ENCODE measurements at regions not wholly inside any gene's neighbourhood (a gene's known extent, or its start where the extent isn't known, plus 50 kb on each side); places are given as distances from the start of the nearest gene placed in this dataset.
A peak's percentile ranks its signal among the peaks of the same experiment; 100 is the strongest.
"Not testable (repeated sequence)": the region's sequence is repeated elsewhere in the genome, so short reads cannot be mapped to it uniquely, and the experiment has no call there.

DNA sequence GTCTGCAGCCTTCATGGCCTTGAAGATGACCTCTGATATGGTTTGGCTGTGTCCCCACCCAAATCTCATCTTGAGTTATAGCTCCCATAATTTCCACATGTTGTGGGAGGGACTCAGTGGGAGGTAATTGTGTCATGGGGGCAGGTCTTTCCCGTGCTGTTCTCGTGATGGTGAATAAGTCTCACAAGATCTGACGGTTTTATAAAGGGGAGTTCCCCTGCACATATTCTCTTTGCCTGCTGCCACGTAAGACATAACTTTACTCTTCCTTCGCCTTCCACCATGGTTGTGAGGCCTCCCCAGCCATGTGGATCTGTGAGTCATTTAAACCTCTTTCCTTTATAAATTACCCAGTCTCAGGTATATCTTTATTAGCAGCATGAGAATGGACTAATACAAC lies 102.6 kb downstream of the C17orf67 start:
- not testable (repeated sequence) for DNase-seq; H3K9me3 ChIP-seq (ENCODE audit: control insufficient read depth in 2 of 2, low read length in 2 of 2); ATAC-seq (ENCODE audit: low read depth in 2 of 2); H3K4me3 ChIP-seq (ENCODE audit: low read depth, low read length); H3K4me1 Mint-ChIP-seq; H3K4me3 Mint-ChIP-seq; H3K36me3 ChIP-seq (ENCODE audit: control insufficient read depth, insufficient read depth, low read length); H3K4me1 ChIP-seq (ENCODE audit: control insufficient read depth, insufficient read depth, low read length, poor library complexity, severe bottlenecking); H3K27me3 ChIP-seq (ENCODE audit: control insufficient read depth, insufficient read depth, low read length); H3K36me3 Mint-ChIP-seq; H3K27ac ChIP-seq (ENCODE audit: insufficient read depth, low read length, poor library complexity, severe bottlenecking); H3K27me3 Mint-ChIP-seq; H3K9me3 Mint-ChIP-seq
- H3K27ac Mint-ChIP-seq, result peak overlapping the region in 1 of 3 donors; percentile 34

- Histone ChIP-seq H3K9me3 (ENCODE audit: control insufficient read depth in 2 of 2, low read length in 2 of 2) (no peaks in the 10 kb centered on the region), H3K27ac (ENCODE audit: insufficient read depth, low read length, poor library complexity, severe bottlenecking) (no peak overlapping the region), H3K4me1 (ENCODE audit: control insufficient read depth, insufficient read depth, low read length, poor library complexity, severe bottlenecking) (no peaks in the 10 kb centered on the region), H3K4me3 (ENCODE audit: low read depth, low read length) (no peak overlapping the region), H3K27me3 (ENCODE audit: control insufficient read depth, insufficient read depth, low read length) (no peaks in the 10 kb centered on the region), H3K36me3 (ENCODE audit: control insufficient read depth, insufficient read depth, low read length) (no peaks in the 10 kb centered on the region)
- Mint-ChIP-seq H3K36me3 (no peaks in the 10 kb centered on the region), H3K27me3 (no peaks in the 10 kb centered on the region), H3K4me3 (no peak overlapping the region), H3K27ac (no peak overlapping the region), H3K4me1 (peaks cover 0 to 10% (median 1%) of the 10 kb centered on the region in 4 donors), H3K9me3 (peaks cover 0 to 2% (median 0%) of the 10 kb centered on the region in 7 donors)
- DNase-seq, result no peak
- ATAC-seq (ENCODE audit: low read depth in 2 of 2), result no peak
Observed at GRCh38 chr17:56733833-56734232, 99.9 kb downstream of the C17orf67 start.

- Mint-ChIP-seq H3K27me3 (no peaks in the 10 kb centered on the region), H3K27ac (peak overlapping the region in 1 of 3 donors; percentile 9), H3K36me3 (no peaks in the 10 kb centered on the region), H3K4me1 (peaks cover 0 to 10% (median 1%) of the 10 kb centered on the region in 4 donors), H3K9me3 (peaks cover 0 to 2% (median 0%) of the 10 kb centered on the region in 7 donors), H3K4me3 (no peak overlapping the region)
- Histone ChIP-seq H3K27me3 (ENCODE audit: control insufficient read depth, insufficient read depth, low read length) (no peaks in the 10 kb centered on the region), H3K4me3 (ENCODE audit: low read depth, low read length) (no peak overlapping the region), H3K27ac (ENCODE audit: insufficient read depth, low read length, poor library complexity, severe bottlenecking) (no peak overlapping the region), H3K9me3 (ENCODE audit: control insufficient read depth in 2 of 2, low read length in 2 of 2) (no peaks in the 10 kb centered on the region), H3K4me1 (ENCODE audit: control insufficient read depth, insufficient read depth, low read length, poor library complexity, severe bottlenecking) (no peaks in the 10 kb centered on the region), H3K36me3 (ENCODE audit: control insufficient read depth, insufficient read depth, low read length) (no peaks in the 10 kb centered on the region)
- ATAC-seq (ENCODE audit: low read depth in 2 of 2) (no peak), DNase-seq (no peak)
Observed at GRCh38 chr17:56735842-56736241, 97.9 kb downstream of the C17orf67 start.

- no peaks in the 10 kb centered on the region for H3K9me3 ChIP-seq (ENCODE audit: control insufficient read depth in 2 of 2, low read length in 2 of 2)
- no peaks in the 10 kb centered on the region for H3K36me3 Mint-ChIP-seq
- no peak overlapping the region for H3K4me3 ChIP-seq (ENCODE audit: low read depth, low read length)
- H3K36me3 ChIP-seq (ENCODE audit: control insufficient read depth, insufficient read depth, low read length), result no peaks in the 10 kb centered on the region
- no peaks in the 10 kb centered on the region for H3K9me3 Mint-ChIP-seq
- H3K4me1 ChIP-seq (ENCODE audit: control insufficient read depth, insufficient read depth, low read length, poor library complexity, severe bottlenecking), result no peaks in the 10 kb centered on the region
- no peak overlapping the region for H3K4me3 Mint-ChIP-seq
- no peaks in the 10 kb centered on the region for H3K27me3 ChIP-seq (ENCODE audit: control insufficient read depth, insufficient read depth, low read length)
- DNase-seq (no peak), ATAC-seq (ENCODE audit: low read depth in 2 of 2) (peak in 1 of 2 donors; percentile 14)
- H3K27me3 Mint-ChIP-seq, result peaks cover 4% of the 10 kb centered on the region
- H3K27ac Mint-ChIP-seq, result no peak overlapping the region
- H3K4me1 Mint-ChIP-seq, result peaks cover 0 to 7% (median 1%) of the 10 kb centered on the region in 4 donors
- H3K27ac ChIP-seq (ENCODE audit: insufficient read depth, low read length, poor library complexity, severe bottlenecking), result no peak overlapping the region
Observed at GRCh38 chr17:56737421-56738161, 96.1 kb downstream of the C17orf67 start.

- Histone ChIP-seq H3K4me3 (ENCODE audit: low read depth, low read length) (no peak overlapping the region), H3K27ac (ENCODE audit: insufficient read depth, low read length, poor library complexity, severe bottlenecking) (no peak overlapping the region), H3K9me3 (ENCODE audit: control insufficient read depth in 2 of 2, low read length in 2 of 2) (no peaks in the 10 kb centered on the region), H3K4me1 (ENCODE audit: control insufficient read depth, insufficient read depth, low read length, poor library complexity, severe bottlenecking) (no peaks in the 10 kb centered on the region), H3K27me3 (ENCODE audit: control insufficient read depth, insufficient read depth, low read length) (no peaks in the 10 kb centered on the region), H3K36me3 (ENCODE audit: control insufficient read depth, insufficient read depth, low read length) (no peaks in the 10 kb centered on the region)
- Mint-ChIP-seq H3K4me3 (no peak overlapping the region), H3K4me1 (peaks cover 0 to 7% (median 1%) of the 10 kb centered on the region in 4 donors), H3K27me3 (peaks cover 4% of the 10 kb centered on the region), H3K9me3 (no peaks in the 10 kb centered on the region), H3K27ac (no peak overlapping the region), H3K36me3 (no peaks in the 10 kb centered on the region)
- DNase-seq, result no peak
- ATAC-seq (ENCODE audit: low read depth in 2 of 2), result no peak
Observed at GRCh38 chr17:56739376-56739775, 94.3 kb downstream of the C17orf67 start.

DNA sequence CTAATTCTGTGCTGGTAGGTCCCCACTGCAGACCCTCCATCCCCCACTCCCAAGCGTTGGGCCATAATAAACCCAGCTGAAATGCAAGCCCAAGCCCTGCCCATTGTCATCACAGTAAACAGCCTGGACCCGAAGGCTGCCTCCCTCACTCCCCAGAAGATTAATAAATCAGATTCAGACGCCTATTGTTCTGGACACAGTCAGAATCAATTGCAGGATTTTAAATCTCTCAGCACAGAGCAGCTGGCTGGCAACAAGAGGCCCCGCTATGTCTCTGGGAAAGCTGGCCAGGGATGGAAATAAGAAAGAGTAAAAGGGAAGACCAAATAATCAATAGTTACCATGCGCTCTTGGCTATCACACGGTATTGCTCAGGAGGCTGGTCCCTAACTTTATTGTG lies 93.9 kb downstream of the C17orf67 start:
- ATAC-seq (ENCODE audit: low read depth in 2 of 2) (no peak), DNase-seq (no peak)
- Histone ChIP-seq H3K4me1 (ENCODE audit: control insufficient read depth, insufficient read depth, low read length, poor library complexity, severe bottlenecking) (no peaks in the 10 kb centered on the region), H3K36me3 (ENCODE audit: control insufficient read depth, insufficient read depth, low read length) (no peaks in the 10 kb centered on the region), H3K27me3 (ENCODE audit: control insufficient read depth, insufficient read depth, low read length) (no peaks in the 10 kb centered on the region), H3K27ac (ENCODE audit: insufficient read depth, low read length, poor library complexity, severe bottlenecking) (no peak overlapping the region), H3K4me3 (ENCODE audit: low read depth, low read length) (no peak overlapping the region), H3K9me3 (ENCODE audit: control insufficient read depth in 2 of 2, low read length in 2 of 2) (no peaks in the 10 kb centered on the region)
- Mint-ChIP-seq H3K4me1 (peaks cover 0 to 7% (median 1%) of the 10 kb centered on the region in 4 donors), H3K27me3 (peaks cover 4% of the 10 kb centered on the region), H3K27ac (no peak overlapping the region), H3K9me3 (no peaks in the 10 kb centered on the region), H3K36me3 (no peaks in the 10 kb centered on the region), H3K4me3 (no peak overlapping the region)

DNA sequence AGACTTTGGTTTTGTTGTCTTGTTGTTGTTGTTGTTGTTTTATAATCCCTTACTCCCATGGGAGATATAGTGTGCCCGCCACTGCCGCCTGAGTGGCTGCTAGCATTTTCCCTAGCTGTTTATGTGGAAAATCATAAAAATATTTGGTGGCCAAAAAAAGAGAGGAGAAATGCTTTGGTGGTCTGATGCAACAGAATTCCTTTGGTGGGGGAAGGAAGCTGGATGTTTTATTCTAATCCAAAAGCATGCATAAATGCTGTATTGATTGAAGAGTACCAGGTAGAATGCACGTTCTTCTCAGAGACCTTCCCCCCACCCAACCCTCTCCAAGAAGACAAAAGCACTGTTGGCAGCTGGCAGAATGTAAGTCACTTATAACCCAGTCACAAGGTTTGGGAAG lies 93.2 kb downstream of the C17orf67 start:
- Mint-ChIP-seq H3K4me1 (peaks cover 0 to 5% (median 1%) of the 10 kb centered on the region in 4 donors), H3K27ac (peak overlapping the region in 1 of 3 donors; percentile 54), H3K9me3 (no peaks in the 10 kb centered on the region), H3K4me3 (no peak overlapping the region), H3K27me3 (peaks cover 4% of the 10 kb centered on the region), H3K36me3 (no peaks in the 10 kb centered on the region)
- no peaks in the 10 kb centered on the region for H3K27me3 ChIP-seq (ENCODE audit: control insufficient read depth, insufficient read depth, low read length)
- no peak for DNase-seq
- H3K9me3 ChIP-seq (ENCODE audit: control insufficient read depth in 2 of 2, low read length in 2 of 2), result no peaks in the 10 kb centered on the region
- H3K36me3 ChIP-seq (ENCODE audit: control insufficient read depth, insufficient read depth, low read length), result no peaks in the 10 kb centered on the region
- H3K4me3 ChIP-seq (ENCODE audit: low read depth, low read length), result no peak overlapping the region
- no peak overlapping the region for H3K27ac ChIP-seq (ENCODE audit: insufficient read depth, low read length, poor library complexity, severe bottlenecking)
- ATAC-seq (ENCODE audit: low read depth in 2 of 2), result no peak
- no peaks in the 10 kb centered on the region for H3K4me1 ChIP-seq (ENCODE audit: control insufficient read depth, insufficient read depth, low read length, poor library complexity, severe bottlenecking)
